Nephron progenitor cell (in vitro differentiated cells): ENCODE measurements at regions not wholly inside any gene's neighbourhood (a gene's known extent, or its start where the extent isn't known, plus 50 kb on each side); places are given as distances from the start of the nearest gene placed in this dataset.

Experiments used
- DNase-seq: peaks from one replicate; pipeline ENCODE4 v3.0.0; 2021
- H3K27ac Mint-ChIP-seq: 2 replicates; pipeline ENCODE4 v1.8.0; 2021; ENCODE audit warnings: mild to moderate bottlenecking, moderate library complexity, mixed read lengths
- H3K27me3 Mint-ChIP-seq: 2 replicates; pipeline ENCODE4 v1.8.0; 2021; ENCODE audit warnings: mild to moderate bottlenecking, low read depth, mixed read lengths; ENCODE audit not compliant: poor library complexity
- H3K36me3 Mint-ChIP-seq: 2 replicates; pipeline ENCODE4 v1.8.0; 2021; ENCODE audit warnings: low read depth, mixed read lengths
- H3K4me1 Mint-ChIP-seq: 2 replicates; pipeline ENCODE4 v1.8.0; 2021; ENCODE audit warnings: mixed read lengths
- H3K4me3 Mint-ChIP-seq: 2 replicates; pipeline ENCODE4 v1.8.0; 2021; ENCODE audit warnings: mild to moderate bottlenecking, moderate library complexity, mixed read lengths
- H3K9me3 Mint-ChIP-seq: 2 replicates; pipeline ENCODE4 v1.8.0; 2021; ENCODE audit warnings: mild to moderate bottlenecking, moderate library complexity, mixed read lengths
- CTCF ChIP-seq: fragments of 200-600 bp; sonication (generic); IDR thresholded peaks from 2 replicates; pipeline ENCODE4 v1.5.0; 2021; ENCODE audit warnings: antibody characterized with exemption

GRCh38 chr4:24026596-24026995, 136.7 kb upstream of the PPARGC1A start:
- Mint-ChIP-seq H3K27ac (no peak overlapping the region), H3K4me3 (no peak overlapping the region), H3K4me1 (no peaks in the 10 kb centered on the region), H3K9me3 (no peaks in the 10 kb centered on the region), H3K27me3 (peaks cover 10% of the 10 kb centered on the region), H3K36me3 (no peaks in the 10 kb centered on the region)
- no peak for DNase-seq
- TF ChIP-seq CTCF, result no peak

- Mint-ChIP-seq H3K36me3 (no peaks in the 10 kb centered on the region), H3K4me1 (no peaks in the 10 kb centered on the region), H3K9me3 (no peaks in the 10 kb centered on the region), H3K27me3 (peaks cover 8% of the 10 kb centered on the region), H3K4me3 (no peak overlapping the region), H3K27ac (peak overlapping the region; percentile 67)
- no peak for DNase-seq
- TF ChIP-seq CTCF, result no peak
Measured at GRCh38 chr4:24024605-24025004, 134.8 kb upstream of the PPARGC1A start.

- Mint-ChIP-seq H3K36me3 (no peaks in the 10 kb centered on the region), H3K27ac (peak overlapping the region; percentile 67), H3K27me3 (peaks cover 8% of the 10 kb centered on the region), H3K4me1 (no peaks in the 10 kb centered on the region), H3K4me3 (no peak overlapping the region), H3K9me3 (no peaks in the 10 kb centered on the region)
- DNase-seq, result no peak
- no peak for TF ChIP-seq CTCF
Measured at GRCh38 chr4:24024157-24024556, 134.3 kb upstream of the PPARGC1A start.

- no peaks in the 10 kb centered on the region for H3K36me3 Mint-ChIP-seq
- DNase-seq, result no peak
- peaks cover 9% of the 10 kb centered on the region for H3K27me3 Mint-ChIP-seq
- no peak for TF ChIP-seq CTCF
- H3K9me3 Mint-ChIP-seq, result no peaks in the 10 kb centered on the region
- H3K4me1 Mint-ChIP-seq, result peaks cover 3% of the 10 kb centered on the region
- no peak overlapping the region for H3K27ac Mint-ChIP-seq
- H3K4me3 Mint-ChIP-seq, result no peak overlapping the region
Measured at GRCh38 chr4:24015782-24016181, 125.9 kb upstream of the PPARGC1A start.

GRCh38 chr4:24013668-24014422, 124.0 kb upstream of the PPARGC1A start:
- Mint-ChIP-seq H3K4me1 (peaks cover 6% of the 10 kb centered on the region), H3K27ac (no peak overlapping the region), H3K9me3 (no peaks in the 10 kb centered on the region), H3K36me3 (no peaks in the 10 kb centered on the region), H3K27me3 (peaks cover 9% of the 10 kb centered on the region), H3K4me3 (no peak overlapping the region)
- DNase-seq, result no peak
- TF ChIP-seq CTCF, result no peak

- no peak overlapping the region for H3K4me3 Mint-ChIP-seq
- no peaks in the 10 kb centered on the region for H3K36me3 Mint-ChIP-seq
- H3K27me3 Mint-ChIP-seq, result peaks cover 7% of the 10 kb centered on the region
- no peak for TF ChIP-seq CTCF
- H3K9me3 Mint-ChIP-seq, result no peaks in the 10 kb centered on the region
- peaks cover 6% of the 10 kb centered on the region for H3K4me1 Mint-ChIP-seq
- no peak for DNase-seq
- H3K27ac Mint-ChIP-seq, result no peak overlapping the region
Measured at GRCh38 chr4:24010994-24011393, 121.1 kb upstream of the PPARGC1A start.
